ENCODE measurements at regions not wholly inside any gene's neighbourhood (a gene's known extent, or its start where the extent isn't known, plus 50 kb on each side); places are given as distances from the start of the nearest gene placed in this dataset.
"Not testable (repeated sequence)": the region's sequence is repeated elsewhere in the genome, so short reads cannot be mapped to it uniquely, and the experiment has no call there.

DNA sequence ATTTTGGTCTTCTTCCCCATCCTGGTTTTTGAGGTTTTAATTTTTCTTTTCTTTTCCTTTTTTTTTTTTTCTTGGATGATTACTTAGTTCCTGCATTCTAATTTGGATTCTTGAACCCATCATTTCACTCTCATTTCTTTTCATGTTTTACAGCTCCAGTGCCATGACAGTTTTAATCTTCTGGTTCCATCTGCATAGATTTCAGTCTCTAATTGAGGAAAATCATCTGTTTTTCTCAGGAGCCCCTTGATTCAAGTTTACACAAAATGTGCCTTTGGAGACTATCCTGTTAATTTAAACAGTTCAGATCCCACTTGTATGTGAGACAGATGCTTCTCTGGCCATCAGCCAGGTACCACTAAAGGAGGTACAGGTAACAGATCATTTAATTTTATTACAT lies 379.9 kb downstream of the PIK3C3 start:
- no peaks in the 10 kb centered on the region for H3K36me3 ChIP-seq
- no peak overlapping the region for H2AFZ ChIP-seq (replicated peaks)
- Mint-ChIP-seq H3K36me3 (peaks cover 11% of the 10 kb centered on the region), H3K27ac (no peak overlapping the region), H3K4me1 (peaks cover 21% of the 10 kb centered on the region), H3K27me3 (ENCODE audit: insufficient read depth, low read depth) (peaks cover 2% of the 10 kb centered on the region), H3K4me3 (no peak overlapping the region), H3K9me3 (peaks cover 30% of the 10 kb centered on the region)
- H3K27me3 ChIP-seq = no peaks in the 10 kb centered on the region
- no peaks in the 10 kb centered on the region for H3F3A ChIP-seq (ENCODE audit: low read depth)
- peaks cover 12% of the 10 kb centered on the region for H3K4me1 ChIP-seq
- H3K4me3 ChIP-seq = no peak overlapping the region
- H3K27ac ChIP-seq = no peak overlapping the region
- TF ChIP-seq EZH2 (IDR thresholded peaks at IDR 0.05) (no peak), EZH2phosphoT487 (IDR thresholded peaks at IDR 0.05) (no peak)
- TF ChIP-seq, protein P1, sequence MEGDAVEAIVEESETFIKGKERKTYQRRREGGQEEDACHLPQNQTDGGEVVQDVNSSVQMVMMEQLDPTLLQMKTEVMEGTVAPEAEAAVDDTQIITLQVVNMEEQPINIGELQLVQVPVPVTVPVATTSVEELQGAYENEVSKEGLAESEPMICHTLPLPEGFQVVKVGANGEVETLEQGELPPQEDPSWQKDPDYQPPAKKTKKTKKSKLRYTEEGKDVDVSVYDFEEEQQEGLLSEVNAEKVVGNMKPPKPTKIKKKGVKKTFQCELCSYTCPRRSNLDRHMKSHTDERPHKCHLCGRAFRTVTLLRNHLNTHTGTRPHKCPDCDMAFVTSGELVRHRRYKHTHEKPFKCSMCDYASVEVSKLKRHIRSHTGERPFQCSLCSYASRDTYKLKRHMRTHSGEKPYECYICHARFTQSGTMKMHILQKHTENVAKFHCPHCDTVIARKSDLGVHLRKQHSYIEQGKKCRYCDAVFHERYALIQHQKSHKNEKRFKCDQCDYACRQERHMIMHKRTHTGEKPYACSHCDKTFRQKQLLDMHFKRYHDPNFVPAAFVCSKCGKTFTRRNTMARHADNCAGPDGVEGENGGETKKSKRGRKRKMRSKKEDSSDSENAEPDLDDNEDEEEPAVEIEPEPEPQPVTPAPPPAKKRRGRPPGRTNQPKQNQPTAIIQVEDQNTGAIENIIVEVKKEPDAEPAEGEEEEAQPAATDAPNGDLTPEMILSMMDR (IDR thresholded peaks at IDR 0.05) = no peak
- no peaks in the 10 kb centered on the region for H3K9me3 ChIP-seq (ENCODE audit: low read depth)
- H3K9ac ChIP-seq = no peak overlapping the region
- DNase-seq (ENCODE audit: low spot score) = no peak
- H3K4me2 ChIP-seq = no peak overlapping the region
- no peaks in the 10 kb centered on the region for H3K79me2 ChIP-seq (ENCODE audit: low read depth)
- no peaks in the 10 kb centered on the region for H4K20me1 ChIP-seq (ENCODE audit: low read depth)

DNA sequence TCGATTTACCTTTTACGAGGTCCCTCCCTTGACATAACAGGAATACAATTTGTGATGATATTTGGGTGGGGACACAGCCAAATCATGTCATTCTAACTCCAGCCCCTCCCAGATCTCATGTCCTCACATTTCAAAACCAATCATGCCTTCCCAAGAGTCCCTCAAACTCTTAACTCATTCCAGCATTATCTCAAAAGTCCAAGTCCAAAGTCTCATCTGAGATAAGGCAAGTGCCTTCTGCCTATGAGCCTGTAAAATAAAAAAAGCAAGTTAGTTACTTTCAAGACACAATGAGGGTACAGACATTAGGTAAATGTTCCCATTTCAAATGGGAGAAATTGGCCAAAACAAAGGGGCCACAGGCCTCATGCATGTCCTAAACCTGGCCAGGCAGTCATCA lies 381.1 kb downstream of the PIK3C3 start:
- no peak for DNase-seq (ENCODE audit: low spot score)
- no peak overlapping the region for H3K9ac ChIP-seq
- H3K4me2 ChIP-seq = no peak overlapping the region
- peaks cover 28% of the 10 kb centered on the region for H3K4me1 Mint-ChIP-seq
- H3K27ac ChIP-seq = no peak overlapping the region
- peaks cover 11% of the 10 kb centered on the region for H3K36me3 Mint-ChIP-seq
- TF ChIP-seq, protein P1 (IDR thresholded peaks at IDR 0.05) = no peak
- TF ChIP-seq EZH2phosphoT487 (IDR thresholded peaks at IDR 0.05) = no peak
- TF ChIP-seq EZH2 (IDR thresholded peaks at IDR 0.05) = no peak
- H3K27me3 Mint-ChIP-seq (ENCODE audit: insufficient read depth, low read depth) = peaks cover 2% of the 10 kb centered on the region
- no peaks in the 10 kb centered on the region for H3K27me3 ChIP-seq
- H4K20me1 ChIP-seq (ENCODE audit: low read depth) = no peaks in the 10 kb centered on the region
- no peak overlapping the region for H3K4me3 Mint-ChIP-seq
- H3K27ac Mint-ChIP-seq = no peak overlapping the region
- H3K4me3 ChIP-seq = no peak overlapping the region
- H3K79me2 ChIP-seq (ENCODE audit: low read depth) = no peaks in the 10 kb centered on the region
- no peaks in the 10 kb centered on the region for H3F3A ChIP-seq (ENCODE audit: low read depth)
- no peaks in the 10 kb centered on the region for H3K9me3 ChIP-seq (ENCODE audit: low read depth)
- peaks cover 12% of the 10 kb centered on the region for H3K4me1 ChIP-seq
- no peaks in the 10 kb centered on the region for H3K36me3 ChIP-seq
- H2AFZ ChIP-seq (replicated peaks) = no peak overlapping the region
- H3K9me3 Mint-ChIP-seq = peaks cover 32% of the 10 kb centered on the region

DNA sequence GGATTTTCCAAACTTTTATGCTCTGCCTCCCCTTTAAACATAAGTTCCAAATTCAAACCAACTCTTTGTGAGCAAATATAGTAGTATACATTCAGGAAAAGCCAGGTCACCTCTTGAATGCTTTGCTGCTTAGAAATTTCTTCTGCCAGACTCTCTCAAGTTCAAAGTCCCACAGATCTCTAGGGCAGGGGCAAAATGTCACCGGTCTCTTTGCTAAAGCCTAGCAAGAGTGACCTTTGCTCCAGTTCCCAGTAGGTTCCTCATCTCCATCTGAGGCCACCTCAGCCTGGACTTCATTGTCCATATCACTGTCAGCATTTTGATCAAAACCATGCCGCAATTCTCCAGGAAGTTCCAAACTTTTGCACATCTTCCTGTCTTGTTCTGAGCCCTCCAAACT lies 382.3 kb downstream of the PIK3C3 start:
- H3K4me3 Mint-ChIP-seq; H3K27ac Mint-ChIP-seq; H3K27ac ChIP-seq; H3K36me3 ChIP-seq; H4K20me1 ChIP-seq (ENCODE audit: low read depth); H3K9ac ChIP-seq; H3F3A ChIP-seq (ENCODE audit: low read depth); H3K9me3 ChIP-seq (ENCODE audit: low read depth); H3K4me3 ChIP-seq; DNase-seq (ENCODE audit: low spot score); H3K4me2 ChIP-seq; H2AFZ ChIP-seq (replicated peaks); H3K79me2 ChIP-seq (ENCODE audit: low read depth); H3K27me3 ChIP-seq; H3K27me3 Mint-ChIP-seq (ENCODE audit: insufficient read depth, low read depth): not testable (repeated sequence)
- Mint-ChIP-seq H3K36me3 (peaks cover 11% of the 10 kb centered on the region), H3K4me1 (peaks cover 34% of the 10 kb centered on the region), H3K9me3 (peaks cover 32% of the 10 kb centered on the region)
- H3K4me1 ChIP-seq = peaks cover 12% of the 10 kb centered on the region

DNA sequence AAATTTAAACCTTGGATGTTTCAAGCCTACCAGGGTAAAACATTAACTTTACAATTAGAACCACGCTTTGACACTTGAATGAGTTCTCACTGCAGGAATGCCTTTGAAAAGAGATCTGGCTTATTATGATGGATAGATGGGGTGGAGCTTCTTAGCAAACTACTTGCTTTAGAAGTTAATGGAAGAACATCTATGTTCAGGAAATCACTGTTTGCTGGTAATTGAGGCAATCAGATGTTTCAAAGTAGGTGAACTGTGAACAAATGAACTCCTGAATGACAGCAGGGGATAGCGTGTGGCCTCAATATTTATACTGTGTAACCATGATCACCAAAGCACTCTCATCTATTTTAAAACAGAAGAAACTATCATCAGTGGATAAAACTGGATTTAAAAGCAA lies 383.6 kb downstream of the PIK3C3 start:
- no peak for TF ChIP-seq EZH2 (IDR thresholded peaks at IDR 0.05)
- Mint-ChIP-seq H3K4me1 (peaks cover 28% of the 10 kb centered on the region), H3K9me3 (peaks cover 32% of the 10 kb centered on the region), H3K4me3 (no peak overlapping the region), H3K27ac (peak overlapping the region; percentile 31), H3K27me3 (ENCODE audit: insufficient read depth, low read depth) (peaks cover 2% of the 10 kb centered on the region), H3K36me3 (peaks cover 9% of the 10 kb centered on the region)
- no peak overlapping the region for H3K27ac ChIP-seq
- H3K9ac ChIP-seq = no peak overlapping the region
- H3K4me2 ChIP-seq = no peak overlapping the region
- no peaks in the 10 kb centered on the region for H3K36me3 ChIP-seq
- no peaks in the 10 kb centered on the region for H3F3A ChIP-seq (ENCODE audit: low read depth)
- H3K4me1 ChIP-seq = peaks cover 12% of the 10 kb centered on the region
- no peaks in the 10 kb centered on the region for H3K27me3 ChIP-seq
- H2AFZ ChIP-seq (replicated peaks) = no peak overlapping the region
- H4K20me1 ChIP-seq (ENCODE audit: low read depth) = no peaks in the 10 kb centered on the region
- H3K4me3 ChIP-seq = no peak overlapping the region
- no peaks in the 10 kb centered on the region for H3K9me3 ChIP-seq (ENCODE audit: low read depth)
- no peak for DNase-seq (ENCODE audit: low spot score)
- no peaks in the 10 kb centered on the region for H3K79me2 ChIP-seq (ENCODE audit: low read depth)

Measured in neural progenitor cell (in vitro differentiated cells).